Astrocyte (in vitro differentiated cells and primary cell): ENCODE measurements at regions not wholly inside any gene's neighbourhood (a gene's known extent, or its start where the extent isn't known, plus 50 kb on each side); places are given as distances from the start of the nearest gene placed in this dataset.

Experiments used
- DNase-seq: peaks from one replicate; pipeline ENCODE4 v3.0.0-alpha.2; 2010; ENCODE audit warnings: low read depth
- FAIRE-seq: peaks from 2 replicates; lab custom pipeline; 2011; peaks lifted over from hg19 to GRCh38; lab: Jason Lieb, UNC
- H2AFZ ChIP-seq: 2 replicates; pipeline ENCODE4 v1.6.0; 2012; ENCODE audit warnings: low read depth, low read length, inconsistent platforms
- H3K27ac ChIP-seq: 2 replicates; pipeline ENCODE4 v1.5.1; 2011; ENCODE audit warnings: low read depth, low read length, inconsistent platforms
- H3K27me3 ChIP-seq: 2 replicates; pipeline ENCODE4 v1.6.0; 2011; ENCODE audit warnings: low read length, inconsistent platforms; ENCODE audit not compliant: insufficient read depth
- H3K36me3 ChIP-seq: 2 replicates; pipeline ENCODE4 v1.5.1; 2011; ENCODE audit warnings: low read length, inconsistent platforms; ENCODE audit not compliant: insufficient read depth
- H3K4me1 ChIP-seq: 2 replicates; pipeline ENCODE4 v1.5.1; 2011; ENCODE audit warnings: low read length, inconsistent platforms; ENCODE audit not compliant: insufficient read depth
- H3K4me2 ChIP-seq: 2 replicates; pipeline ENCODE4 v1.6.0; 2012; ENCODE audit warnings: low read length, inconsistent platforms
- H3K4me3 ChIP-seq: 2 replicates; pipeline ENCODE4 v1.5.1; 2011; ENCODE audit warnings: low read depth, mild to moderate bottlenecking, low read length, inconsistent platforms; ENCODE audit not compliant: insufficient read depth
- H3K79me2 ChIP-seq: 2 replicates; pipeline ENCODE4 v1.6.0; 2012; ENCODE audit warnings: mild to moderate bottlenecking, low read length, inconsistent platforms; ENCODE audit not compliant: insufficient read depth
- H3K9ac ChIP-seq: 2 replicates; pipeline ENCODE4 v1.6.0; 2012; ENCODE audit warnings: mild to moderate bottlenecking, low read length, inconsistent platforms
- H3K9me3 ChIP-seq: 2 replicates; pipeline ENCODE4 v1.5.1; 2012; ENCODE audit warnings: low read depth, mild to moderate bottlenecking, low read length, inconsistent platforms; ENCODE audit not compliant: insufficient read depth
- H4K20me1 ChIP-seq: 2 replicates; pipeline ENCODE4 v1.6.0; 2012; ENCODE audit warnings: low read length, inconsistent platforms; ENCODE audit not compliant: insufficient read depth
- H3K27ac Mint-ChIP-seq: one replicate; pipeline ENCODE4 v1.8.0; 2021; ENCODE audit warnings: mild to moderate bottlenecking, mixed read lengths; ENCODE audit not compliant: unreplicated experiment
- H3K27me3 Mint-ChIP-seq: one replicate; pipeline ENCODE4 v1.8.0; 2021; ENCODE audit warnings: low read depth, mixed read lengths; ENCODE audit not compliant: unreplicated experiment
- H3K36me3 Mint-ChIP-seq: one replicate; pipeline ENCODE4 v1.8.0; 2021; ENCODE audit warnings: low read depth, mixed read lengths; ENCODE audit not compliant: unreplicated experiment
- H3K4me1 Mint-ChIP-seq: one replicate; pipeline ENCODE4 v1.8.0; 2021; ENCODE audit warnings: low read depth, mixed read lengths; ENCODE audit not compliant: unreplicated experiment
- H3K4me3 Mint-ChIP-seq: one replicate; pipeline ENCODE4 v1.8.0; 2021; ENCODE audit warnings: mild to moderate bottlenecking, moderate library complexity, mixed read lengths; ENCODE audit not compliant: unreplicated experiment
- H3K9me3 Mint-ChIP-seq: one replicate; pipeline ENCODE4 v1.8.0; 2021; ENCODE audit warnings: mild to moderate bottlenecking, mixed read lengths; ENCODE audit not compliant: unreplicated experiment
- EZH2 ChIP-seq: IDR thresholded peaks from 2 replicates; pipeline ENCODE4 v1.6.1; 2012; ENCODE audit warnings: mild to moderate bottlenecking, low read length, inconsistent platforms; ENCODE audit not compliant: insufficient read depth
- TF ChIP-seq, protein P1 (sequence below): IDR thresholded peaks from 2 replicates; pipeline ENCODE4 v1.5.1; 2011; ENCODE audit warnings: low read depth, mild to moderate bottlenecking, inconsistent platforms, low read length, moderate library complexity; ENCODE audit not compliant: insufficient read depth

DNA sequence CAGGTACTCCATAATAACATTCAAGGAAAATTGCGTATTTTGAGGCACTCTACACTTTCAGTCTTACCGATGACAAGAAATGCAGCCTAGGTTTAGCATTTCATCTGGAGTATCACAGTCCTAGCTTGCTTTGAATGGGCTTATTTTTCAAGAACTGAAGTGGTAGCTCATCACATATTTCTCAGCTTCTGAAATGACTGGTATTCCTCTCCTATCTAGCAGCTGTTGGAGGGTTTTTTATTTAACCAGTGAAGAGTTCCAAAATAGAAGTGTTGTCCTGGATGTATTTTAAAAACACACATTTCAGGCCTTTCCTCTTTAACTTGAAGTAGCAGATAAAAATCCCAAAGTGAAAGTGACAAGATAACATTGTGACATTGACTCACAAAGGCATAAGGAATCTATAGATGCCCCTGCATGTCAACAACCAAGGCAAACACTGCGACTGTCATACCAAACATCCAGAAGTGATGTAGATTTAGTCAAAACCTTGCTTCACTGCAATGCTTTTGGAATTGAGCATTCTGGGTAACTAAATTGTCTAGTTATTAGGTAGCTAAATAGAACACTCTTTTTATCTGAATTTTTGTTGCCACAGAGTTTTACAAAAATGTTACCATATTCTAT, 182.2 kb upstream of the FBXO33 start:
- Histone ChIP-seq H3K79me2 (no peaks in the 10 kb centered on the region), H2AFZ (no peak overlapping the region), H4K20me1 (no peaks in the 10 kb centered on the region), H3K4me3 (no peak overlapping the region), H3K9me3 (no peaks in the 10 kb centered on the region), H3K4me2 (no peak overlapping the region), H3K9ac (no peak overlapping the region), H3K27ac (no peak overlapping the region), H3K36me3 (no peaks in the 10 kb centered on the region), H3K27me3 (no peaks in the 10 kb centered on the region), H3K4me1 (no peaks in the 10 kb centered on the region)
- FAIRE-seq (no peak), DNase-seq (no peak)
- H3K4me1 Mint-ChIP-seq, result peaks cover 27% of the 10 kb centered on the region
- no peaks in the 10 kb centered on the region for H3K27me3 Mint-ChIP-seq
- no peaks in the 10 kb centered on the region for H3K9me3 Mint-ChIP-seq
- H3K27ac Mint-ChIP-seq, result peak overlapping the region; percentile 62
- TF ChIP-seq, protein P1, sequence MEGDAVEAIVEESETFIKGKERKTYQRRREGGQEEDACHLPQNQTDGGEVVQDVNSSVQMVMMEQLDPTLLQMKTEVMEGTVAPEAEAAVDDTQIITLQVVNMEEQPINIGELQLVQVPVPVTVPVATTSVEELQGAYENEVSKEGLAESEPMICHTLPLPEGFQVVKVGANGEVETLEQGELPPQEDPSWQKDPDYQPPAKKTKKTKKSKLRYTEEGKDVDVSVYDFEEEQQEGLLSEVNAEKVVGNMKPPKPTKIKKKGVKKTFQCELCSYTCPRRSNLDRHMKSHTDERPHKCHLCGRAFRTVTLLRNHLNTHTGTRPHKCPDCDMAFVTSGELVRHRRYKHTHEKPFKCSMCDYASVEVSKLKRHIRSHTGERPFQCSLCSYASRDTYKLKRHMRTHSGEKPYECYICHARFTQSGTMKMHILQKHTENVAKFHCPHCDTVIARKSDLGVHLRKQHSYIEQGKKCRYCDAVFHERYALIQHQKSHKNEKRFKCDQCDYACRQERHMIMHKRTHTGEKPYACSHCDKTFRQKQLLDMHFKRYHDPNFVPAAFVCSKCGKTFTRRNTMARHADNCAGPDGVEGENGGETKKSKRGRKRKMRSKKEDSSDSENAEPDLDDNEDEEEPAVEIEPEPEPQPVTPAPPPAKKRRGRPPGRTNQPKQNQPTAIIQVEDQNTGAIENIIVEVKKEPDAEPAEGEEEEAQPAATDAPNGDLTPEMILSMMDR, result no peak
- no peak for TF ChIP-seq EZH2
- H3K4me3 Mint-ChIP-seq, result no peak overlapping the region
- no peaks in the 10 kb centered on the region for H3K36me3 Mint-ChIP-seq

DNA sequence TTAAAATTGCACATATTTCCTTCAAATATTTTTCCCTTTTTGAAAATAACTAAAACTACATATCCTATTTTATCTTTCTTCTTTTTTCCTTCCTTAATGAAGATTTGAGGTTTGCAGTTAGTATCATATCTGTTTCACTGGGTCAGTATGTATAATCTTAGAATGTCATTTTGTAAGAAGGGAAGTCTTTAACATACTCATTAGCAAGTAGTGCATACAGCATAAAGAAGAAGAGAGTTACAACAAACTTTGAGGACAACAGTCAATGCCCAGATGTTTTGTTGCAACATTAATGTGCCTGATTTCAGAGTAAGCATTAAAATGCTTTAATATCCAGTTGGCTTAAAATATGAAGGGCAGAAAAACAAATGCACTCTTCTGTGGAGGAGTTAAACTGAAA, 176.9 kb upstream of the FBXO33 start:
- no peaks in the 10 kb centered on the region for H3K36me3 ChIP-seq
- no peak overlapping the region for H3K27ac Mint-ChIP-seq
- no peaks in the 10 kb centered on the region for H3K9me3 Mint-ChIP-seq
- H3K9ac ChIP-seq, result no peak overlapping the region
- no peaks in the 10 kb centered on the region for H3K4me1 ChIP-seq
- no peaks in the 10 kb centered on the region for H3K27me3 ChIP-seq
- TF ChIP-seq, protein P1, result no peak
- TF ChIP-seq EZH2, result no peak
- no peaks in the 10 kb centered on the region for H3K9me3 ChIP-seq
- no peak for FAIRE-seq
- H3K4me3 Mint-ChIP-seq, result no peak overlapping the region
- no peak overlapping the region for H3K4me3 ChIP-seq
- H2AFZ ChIP-seq, result no peak overlapping the region
- H3K4me2 ChIP-seq, result no peak overlapping the region
- no peak for DNase-seq
- no peaks in the 10 kb centered on the region for H3K27me3 Mint-ChIP-seq
- H3K36me3 Mint-ChIP-seq, result no peaks in the 10 kb centered on the region
- H3K79me2 ChIP-seq, result no peaks in the 10 kb centered on the region
- H3K4me1 Mint-ChIP-seq, result peaks cover 2% of the 10 kb centered on the region
- H4K20me1 ChIP-seq, result no peaks in the 10 kb centered on the region
- no peak overlapping the region for H3K27ac ChIP-seq

DNA sequence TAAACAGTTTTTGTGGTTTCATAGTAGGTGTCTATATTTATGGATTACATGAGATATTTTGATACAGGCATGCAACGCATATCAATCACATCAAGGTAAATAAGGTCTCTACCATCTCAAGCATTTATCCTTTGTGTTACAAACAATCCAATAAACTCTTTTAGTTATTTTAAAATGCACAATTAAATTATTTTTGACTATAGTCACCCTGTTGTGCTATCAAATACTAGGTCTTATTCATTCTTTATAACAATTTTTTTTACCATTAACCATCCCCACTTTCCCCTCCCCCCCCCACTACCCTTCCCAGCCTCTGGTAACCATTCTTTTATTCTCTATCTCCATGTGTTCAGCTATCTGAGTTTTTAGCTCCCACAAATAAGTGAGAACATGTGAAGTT, 175.7 kb upstream of the FBXO33 start:
- no peak overlapping the region for H3K27ac Mint-ChIP-seq
- DNase-seq (no peak), FAIRE-seq (no peak)
- Histone ChIP-seq H4K20me1 (no peaks in the 10 kb centered on the region), H3K9me3 (no peaks in the 10 kb centered on the region), H3K4me2 (no peak overlapping the region), H3K27ac (no peak overlapping the region), H3K9ac (no peak overlapping the region), H3K79me2 (no peaks in the 10 kb centered on the region), H3K4me1 (no peaks in the 10 kb centered on the region), H3K4me3 (no peak overlapping the region), H3K27me3 (no peaks in the 10 kb centered on the region), H3K36me3 (no peaks in the 10 kb centered on the region), H2AFZ (no peak overlapping the region)
- TF ChIP-seq, protein P1, result no peak
- TF ChIP-seq EZH2, result no peak
- no peaks in the 10 kb centered on the region for H3K4me1 Mint-ChIP-seq
- H3K9me3 Mint-ChIP-seq, result no peaks in the 10 kb centered on the region
- no peaks in the 10 kb centered on the region for H3K36me3 Mint-ChIP-seq
- no peaks in the 10 kb centered on the region for H3K27me3 Mint-ChIP-seq
- H3K4me3 Mint-ChIP-seq, result no peak overlapping the region
